ENCODE measurements at regions not wholly inside any gene's neighbourhood (a gene's known extent, or its start where the extent isn't known, plus 50 kb on each side); places are given as distances from the start of the nearest gene placed in this dataset.
"Not testable (repeated sequence)": the region's sequence is repeated elsewhere in the genome, so short reads cannot be mapped to it uniquely, and the experiment has no call there.

DNA sequence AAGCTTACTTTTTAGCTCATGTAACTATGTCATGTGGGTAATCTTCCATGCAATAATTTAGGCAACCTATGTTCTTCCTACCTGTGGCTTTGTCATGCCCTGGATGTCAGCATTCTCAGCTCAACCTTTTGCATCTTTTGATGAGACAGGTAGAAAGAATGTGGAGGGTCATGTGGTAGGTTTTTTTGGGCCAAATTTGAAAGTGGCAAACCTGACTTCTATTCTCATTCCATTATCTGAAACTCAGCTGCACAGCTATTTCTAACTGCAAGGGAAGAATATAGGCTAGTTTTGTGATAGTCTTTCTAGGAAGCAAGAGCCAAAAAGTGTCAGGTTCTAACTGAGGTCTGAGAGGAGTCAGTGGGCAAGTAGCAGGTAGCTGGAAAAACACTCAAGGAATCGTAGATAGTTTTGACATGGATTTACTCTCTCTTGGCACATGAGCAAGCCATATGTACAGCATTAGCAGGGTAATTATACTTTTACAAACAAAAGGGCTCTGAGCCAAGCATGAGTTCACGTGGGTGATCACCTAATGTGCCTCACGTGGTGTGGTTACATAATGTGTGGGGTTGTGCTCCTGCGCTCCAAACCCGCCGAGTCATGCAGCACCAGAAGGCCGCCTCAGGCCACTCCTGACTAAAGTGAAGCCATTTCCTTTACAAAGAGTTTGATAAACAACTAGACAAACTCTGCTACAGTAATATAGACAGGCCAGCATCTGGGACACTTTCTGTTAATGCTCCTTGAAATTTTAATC lies 1013.8 kb downstream of the PLA2G4A start:
- DNase-seq, result no peak

DNA sequence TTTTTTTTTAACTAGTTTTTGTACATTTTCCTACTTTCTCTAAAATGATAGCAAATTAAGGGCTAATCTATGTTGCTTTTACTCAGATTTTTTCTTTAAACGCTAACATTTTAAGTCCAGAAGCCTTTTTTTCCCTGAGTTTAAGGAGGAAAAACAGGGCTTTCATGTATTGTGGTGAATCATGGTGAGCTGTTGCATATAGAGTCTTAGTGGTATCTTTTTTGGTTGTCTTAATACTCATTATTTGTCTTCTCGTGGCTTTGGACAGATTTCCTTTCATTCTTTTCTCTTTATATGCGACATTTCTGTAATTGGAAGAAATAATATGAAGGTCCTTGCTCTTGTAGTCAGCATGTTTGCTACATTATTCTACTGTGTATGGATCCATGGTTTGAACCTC lies 1015.6 kb downstream of the PLA2G4A start:
- no peak for DNase-seq

DNA sequence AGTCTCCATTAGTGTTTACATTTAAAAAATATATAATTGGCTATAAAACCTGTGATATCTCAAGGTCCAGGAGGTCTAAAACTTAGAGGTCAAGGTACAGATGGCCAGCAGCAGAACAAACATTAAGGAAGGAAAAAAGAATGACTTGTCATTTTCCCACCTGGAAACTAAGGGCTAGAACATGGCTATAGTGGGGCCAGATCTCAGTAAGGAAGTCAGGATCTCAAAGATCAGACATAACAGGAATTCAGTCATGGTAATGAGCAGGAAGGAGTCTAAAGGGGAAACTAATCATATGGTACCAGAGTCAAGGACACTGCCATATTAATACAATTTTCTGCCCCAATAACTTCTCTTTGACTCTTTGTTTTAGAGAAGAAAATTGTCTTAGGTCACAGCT lies 1018.8 kb downstream of the PLA2G4A start:
- DNase-seq, result no peak

DNA sequence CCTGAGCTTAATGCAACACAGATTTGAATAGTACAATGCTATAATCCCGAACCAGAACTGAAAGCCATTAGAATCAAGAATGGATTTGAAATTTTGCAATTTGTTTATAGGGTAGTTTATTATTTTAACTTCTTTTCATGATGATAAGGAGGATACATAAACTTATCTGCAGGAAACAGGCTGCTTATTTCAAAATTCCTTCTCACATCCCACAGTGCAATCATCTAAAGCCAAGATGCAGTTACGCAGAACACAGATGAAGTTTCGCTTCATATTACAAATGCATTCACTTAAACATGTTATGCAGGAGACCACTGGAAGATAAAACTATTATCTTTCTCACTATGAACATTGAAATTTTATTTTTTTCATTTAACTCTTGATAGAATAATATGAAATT lies 1019.6 kb downstream of the PLA2G4A start:
- no peak for DNase-seq

DNA sequence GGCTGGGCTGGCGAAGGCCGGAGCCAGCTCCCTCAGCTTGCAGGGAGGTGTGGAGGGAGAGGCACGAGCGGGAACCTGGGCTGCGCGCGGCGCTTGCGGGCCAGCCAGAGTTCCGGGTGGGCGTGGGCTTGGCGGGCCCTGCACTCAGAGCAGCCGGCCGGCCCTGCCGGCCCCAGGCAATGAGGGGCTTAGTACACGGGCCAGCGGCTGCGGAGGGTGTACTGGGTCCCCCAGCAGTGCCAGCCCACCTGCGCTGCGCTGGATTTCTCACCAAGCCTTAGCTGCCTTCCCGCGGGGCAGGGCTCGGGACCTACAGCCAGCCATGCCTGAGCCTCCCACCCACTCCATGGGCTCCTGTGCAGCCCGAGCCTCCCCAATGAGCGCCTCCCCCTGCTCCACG lies 1021.4 kb downstream of the PLA2G4A start:
- DNase-seq, result not testable (repeated sequence)

DNA sequence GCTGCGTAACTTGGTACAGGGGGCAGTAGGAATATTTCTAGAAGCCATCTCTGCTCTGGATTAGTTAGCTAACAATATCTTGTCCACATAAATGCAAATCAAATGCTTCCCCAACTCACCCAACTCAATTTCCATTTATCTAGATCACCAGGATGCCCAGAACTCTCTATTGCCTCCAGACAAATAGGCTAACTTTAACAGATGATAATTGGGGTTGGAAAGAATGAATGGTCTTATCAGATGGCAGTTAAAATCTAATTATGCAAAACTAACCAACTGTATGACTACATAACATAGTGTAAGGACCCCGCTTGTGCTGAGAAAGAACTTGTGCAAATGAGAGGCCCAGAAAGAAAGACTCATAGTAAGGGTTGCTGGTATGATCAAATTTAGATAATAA lies 1024.8 kb downstream of the PLA2G4A start:
- no peak for DNase-seq

DNA sequence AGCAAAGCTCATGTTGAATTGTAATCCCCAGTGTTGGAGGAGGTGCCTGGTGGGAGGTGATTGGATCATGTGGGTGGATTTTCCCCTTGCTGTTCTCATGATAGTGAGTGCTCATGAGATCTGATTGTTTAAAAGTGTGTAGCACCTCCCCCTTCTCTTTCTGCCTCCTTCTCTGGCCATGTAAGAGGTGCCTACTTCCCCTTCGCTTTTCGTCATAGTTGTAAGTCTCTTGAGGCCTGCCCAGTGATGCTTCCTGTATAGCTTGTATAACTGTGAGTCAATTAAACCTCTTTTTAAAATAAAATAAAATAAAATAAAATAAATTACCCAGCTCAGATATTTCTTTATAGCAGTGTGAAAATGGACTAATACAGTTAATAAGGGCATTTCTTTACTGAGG lies 1025.7 kb downstream of the PLA2G4A start:
- DNase-seq, result no peak

DNA sequence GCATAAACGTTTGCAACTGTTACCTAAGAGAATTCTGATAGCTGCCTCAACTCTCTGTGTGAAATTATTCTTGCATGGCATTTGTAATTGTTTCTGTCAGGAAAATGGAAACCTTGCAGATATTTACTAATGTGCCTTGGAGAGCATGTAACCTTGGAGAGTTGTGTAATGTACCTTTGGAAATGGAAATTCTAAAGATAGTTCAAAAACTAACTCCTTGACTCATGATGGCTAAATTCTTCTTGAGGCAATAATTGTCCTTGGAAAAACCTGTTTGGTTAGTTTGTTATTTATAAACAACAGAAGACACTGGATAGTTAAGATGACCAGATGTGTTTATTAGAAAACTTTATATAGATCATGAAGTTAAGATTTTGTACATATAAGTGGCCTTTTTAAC lies 1033.8 kb downstream of the PLA2G4A start:
- no peak for DNase-seq

DNA sequence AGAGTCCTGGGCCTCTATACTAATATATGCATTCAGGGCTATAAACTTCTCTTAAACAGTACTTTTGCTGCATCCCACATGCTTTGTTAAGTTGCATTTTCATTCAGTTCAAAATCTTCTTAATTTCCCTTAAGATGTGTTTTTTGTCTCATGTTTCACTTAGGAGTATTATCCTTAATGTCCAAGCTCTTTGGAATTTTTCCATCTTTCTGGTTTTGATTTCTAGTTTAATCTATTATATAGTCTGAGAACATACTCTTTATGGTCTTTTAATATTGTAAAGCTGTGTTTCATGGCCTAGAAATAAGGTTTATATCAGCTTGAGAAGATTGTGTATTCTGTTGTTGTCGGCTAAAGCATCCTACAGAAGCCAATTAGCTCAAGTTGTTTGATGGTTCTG lies 1041.8 kb downstream of the PLA2G4A start:
- DNase-seq, result peak; percentile 1

DNA sequence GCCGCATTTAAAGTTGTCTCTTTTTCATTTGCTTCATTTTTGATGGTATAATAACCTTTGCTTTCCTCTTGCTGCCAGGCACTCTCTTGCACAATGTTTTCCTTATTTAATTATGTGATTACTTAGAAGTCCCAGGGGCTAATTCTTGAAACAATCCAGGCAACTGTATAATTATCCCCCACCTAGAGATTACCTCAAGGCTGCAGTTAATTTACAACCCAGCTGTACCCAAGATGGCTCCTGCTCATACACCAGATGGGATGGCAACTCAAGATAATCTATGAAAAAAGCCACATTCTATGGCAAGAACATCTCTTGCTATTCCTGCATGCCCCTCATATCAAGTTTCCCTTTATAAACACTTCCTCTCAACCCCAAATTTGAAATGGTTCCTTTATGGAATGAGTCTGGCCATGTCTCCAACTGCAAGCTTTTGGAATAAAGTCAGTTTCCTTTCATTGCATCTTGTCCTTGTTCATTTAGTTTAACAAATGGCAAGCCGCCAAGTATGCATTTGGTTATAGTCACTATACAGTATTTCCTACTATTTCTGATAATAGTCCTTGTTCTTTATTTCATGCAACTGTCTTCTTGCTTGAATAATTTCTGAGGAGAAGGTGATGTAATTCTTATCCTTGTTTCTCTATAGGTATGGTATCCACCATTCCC lies 1042.6 kb downstream of the PLA2G4A start:
- no peak for DNase-seq

DNA sequence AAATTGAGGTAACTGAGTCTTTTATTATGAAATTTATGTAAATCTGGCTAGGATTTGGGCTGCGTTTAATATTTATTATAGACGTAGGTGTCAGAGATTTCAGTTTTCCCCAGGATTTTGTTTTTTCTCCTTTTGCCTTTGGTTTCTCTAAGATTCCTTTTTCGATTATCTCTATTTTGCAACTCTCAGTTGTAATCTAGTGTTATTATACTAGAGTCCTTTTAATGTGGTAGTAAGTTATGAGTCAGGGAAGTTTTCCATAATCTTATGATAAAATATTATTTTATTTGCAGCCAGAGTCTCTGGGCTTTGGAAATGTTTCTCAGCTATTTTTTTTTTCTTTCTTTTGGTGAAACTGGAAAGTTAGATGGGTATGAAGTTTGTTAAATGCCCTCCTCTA lies 1043.8 kb downstream of the PLA2G4A start:
- DNase-seq, result no peak

DNA sequence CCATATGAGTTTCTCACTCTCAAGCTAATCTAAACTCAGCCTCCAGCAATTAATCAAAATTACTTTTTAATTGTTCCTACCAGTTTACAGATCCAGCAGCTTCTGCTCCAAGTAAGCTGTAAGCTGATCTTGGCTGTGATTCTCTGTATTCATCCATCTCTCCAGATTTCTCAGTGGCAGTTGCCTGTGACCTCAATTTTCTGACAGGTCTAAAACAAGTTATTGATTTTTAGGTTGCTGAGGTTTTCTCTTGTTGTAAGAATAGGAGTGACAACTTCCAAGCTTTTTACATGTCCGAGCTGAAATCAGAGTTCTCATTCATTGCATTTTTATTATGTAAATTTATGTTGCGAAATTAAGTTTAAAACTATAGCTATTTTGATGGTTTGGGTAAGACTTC lies 1044.4 kb downstream of the PLA2G4A start:
- DNase-seq, result no peak

DNA sequence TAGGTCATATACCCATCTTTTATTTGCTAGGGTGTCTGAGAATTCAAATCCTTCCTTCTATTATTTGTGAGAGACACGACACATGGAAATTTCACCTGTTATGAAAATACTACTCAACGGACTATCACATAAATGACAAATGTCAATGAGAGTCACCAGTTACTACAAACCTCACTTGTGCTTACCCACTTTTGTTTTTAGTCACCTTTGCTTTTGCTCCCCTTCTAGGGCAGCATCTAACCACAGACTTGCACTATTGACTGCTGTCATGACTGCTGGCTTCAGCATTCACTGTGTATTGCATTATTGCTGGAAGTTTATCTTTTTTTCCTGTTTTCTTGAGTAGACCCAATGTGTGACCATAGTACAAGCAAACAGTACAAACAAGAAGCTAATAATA lies 1048.0 kb downstream of the PLA2G4A start:
- no peak for DNase-seq

DNA sequence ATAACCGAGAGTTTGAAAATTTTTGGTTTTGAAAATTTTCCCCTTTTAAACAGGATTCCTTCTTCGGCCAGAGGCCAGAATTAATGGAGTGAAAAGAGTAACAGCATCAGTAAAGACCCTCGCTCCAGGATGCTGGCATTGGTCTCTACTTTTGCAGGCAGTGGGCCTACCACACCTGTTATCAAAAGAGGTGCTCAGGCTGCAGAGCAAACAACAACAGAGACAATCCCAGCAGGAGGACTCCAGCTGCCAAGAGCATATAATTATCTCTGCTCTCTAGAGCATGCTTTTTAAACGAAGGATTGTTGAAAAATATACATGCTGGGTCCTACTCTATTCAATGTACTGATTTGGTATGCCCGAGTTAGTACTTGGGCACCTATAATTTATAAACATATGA lies 1048.5 kb downstream of the PLA2G4A start:
- DNase-seq, result no peak

DNA sequence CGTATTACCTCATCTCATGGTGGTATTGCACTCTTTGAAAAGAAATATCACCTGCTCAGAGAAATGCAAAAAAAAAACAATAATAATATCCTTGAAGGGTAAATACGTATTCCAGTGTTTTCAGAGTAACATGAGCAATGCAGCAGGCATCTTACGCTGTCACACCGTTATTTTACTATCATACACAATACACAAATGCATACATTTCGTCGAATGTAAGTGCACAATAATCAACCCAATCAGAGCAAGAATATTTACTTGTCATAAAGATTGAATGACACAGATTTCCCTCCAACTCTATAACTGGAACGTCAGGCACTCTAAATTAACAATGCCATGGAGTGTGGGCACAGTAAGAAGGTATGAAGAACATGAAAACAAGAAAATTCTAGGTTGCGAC lies 1050.1 kb downstream of the PLA2G4A start:
- DNase-seq, result no peak

DNA sequence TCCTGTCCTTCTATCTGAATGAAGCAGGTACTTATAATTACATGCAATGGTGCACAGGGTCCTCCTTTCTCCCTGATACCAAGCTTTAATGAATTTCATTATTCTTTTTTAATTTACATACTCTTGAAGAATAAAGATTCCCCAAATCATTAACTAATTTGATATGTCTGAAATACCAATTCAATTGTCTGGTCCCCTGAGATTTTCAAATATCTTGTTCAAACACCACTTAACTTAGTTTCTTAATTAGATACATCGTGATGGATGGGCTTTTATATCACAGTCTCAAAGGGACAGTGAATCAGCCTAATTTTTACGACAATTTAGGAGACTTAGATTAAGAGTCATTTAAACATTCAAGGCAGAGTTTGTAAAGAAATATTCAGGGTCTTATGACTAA lies 1054.6 kb downstream of the PLA2G4A start:
- DNase-seq, result no peak

DNA sequence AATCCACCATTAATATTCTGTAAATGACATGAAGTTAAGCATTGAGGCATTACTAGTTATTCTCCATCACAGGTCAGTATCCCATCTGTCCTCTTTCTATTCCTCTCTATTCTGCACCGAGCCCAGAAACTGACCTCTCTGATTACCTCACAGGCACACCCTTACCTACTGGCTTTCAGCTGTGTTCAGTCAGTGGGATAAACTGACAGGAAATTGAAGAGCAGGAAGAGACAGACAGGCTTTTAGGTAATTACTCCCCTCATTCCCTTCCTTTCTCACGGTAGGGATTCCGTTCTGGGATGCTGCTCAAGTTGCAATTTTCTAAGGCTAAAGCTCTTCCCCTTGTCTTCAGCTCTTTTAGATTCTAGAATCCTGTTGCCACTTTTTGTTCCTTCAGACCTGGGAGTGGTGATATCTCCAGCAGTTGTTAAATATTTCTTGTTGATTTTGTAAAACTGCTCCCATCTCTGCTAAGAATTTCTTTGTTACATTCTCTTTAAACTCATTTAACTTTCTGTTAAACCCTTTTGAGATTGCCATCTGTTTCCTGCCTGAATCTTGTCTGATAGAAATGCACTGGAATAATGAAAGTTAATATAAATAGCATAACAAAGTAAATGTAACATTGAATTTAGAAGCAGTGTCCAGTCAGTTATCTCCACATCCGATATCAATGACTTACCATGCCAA lies 1063.4 kb downstream of the PLA2G4A start:
- no peak for DNase-seq

DNA sequence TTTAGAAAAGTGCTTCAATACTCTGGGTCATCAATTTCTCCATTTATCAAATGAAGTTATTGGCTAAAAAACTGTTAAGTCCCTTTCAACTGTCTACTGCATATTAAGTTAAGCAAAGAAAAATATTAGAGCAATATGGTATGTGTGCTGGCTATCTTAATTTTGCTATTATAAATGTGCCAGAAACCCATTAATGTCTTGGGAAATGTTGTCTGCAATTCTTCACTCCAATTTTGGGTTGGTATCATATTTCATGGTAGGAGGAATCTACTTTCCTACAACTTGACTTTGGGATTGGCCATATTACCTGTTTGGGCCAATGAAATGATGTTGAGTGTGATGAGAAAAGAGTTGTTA lies 1063.9 kb downstream of the PLA2G4A start:
- DNase-seq, result no peak

DNA sequence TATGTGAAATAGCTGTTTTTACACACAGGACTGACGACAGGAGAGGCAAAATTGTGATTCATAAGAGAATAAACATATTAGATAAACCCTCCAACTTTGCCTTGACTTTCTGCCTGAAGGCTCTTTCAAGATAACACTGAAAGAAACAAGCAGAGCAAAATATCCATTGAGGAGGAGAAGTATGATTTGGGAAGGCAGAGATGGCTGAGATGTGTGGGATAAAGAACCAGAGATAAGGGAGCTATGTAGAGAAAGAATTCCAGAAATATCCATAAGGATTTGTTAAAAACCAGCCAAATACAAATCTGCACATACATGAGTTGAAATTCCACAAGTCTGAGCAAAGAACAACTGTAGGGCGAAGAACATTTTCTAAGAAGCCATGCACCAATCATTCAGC lies 1064.7 kb downstream of the PLA2G4A start:
- DNase-seq, result no peak

DNA sequence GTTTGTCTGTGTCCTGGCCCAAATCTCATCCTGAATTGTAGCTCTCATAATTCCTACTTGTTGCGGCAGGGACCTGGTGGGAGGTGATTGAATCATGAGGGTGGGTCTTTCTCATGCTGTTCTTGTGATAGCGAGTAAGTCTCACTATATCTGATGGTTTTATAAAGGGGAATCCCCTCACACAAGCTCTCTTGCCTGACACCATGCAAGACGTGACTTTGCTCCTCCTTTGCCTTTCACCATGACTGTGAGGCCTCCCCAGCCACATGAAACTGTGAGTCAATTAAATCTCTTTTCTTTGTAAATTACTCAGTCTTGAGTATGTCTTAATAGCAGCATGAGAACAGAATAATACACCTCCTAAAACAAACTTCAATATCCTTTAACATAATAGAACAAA lies 1065.6 kb downstream of the PLA2G4A start:
- no peak for DNase-seq

DNA sequence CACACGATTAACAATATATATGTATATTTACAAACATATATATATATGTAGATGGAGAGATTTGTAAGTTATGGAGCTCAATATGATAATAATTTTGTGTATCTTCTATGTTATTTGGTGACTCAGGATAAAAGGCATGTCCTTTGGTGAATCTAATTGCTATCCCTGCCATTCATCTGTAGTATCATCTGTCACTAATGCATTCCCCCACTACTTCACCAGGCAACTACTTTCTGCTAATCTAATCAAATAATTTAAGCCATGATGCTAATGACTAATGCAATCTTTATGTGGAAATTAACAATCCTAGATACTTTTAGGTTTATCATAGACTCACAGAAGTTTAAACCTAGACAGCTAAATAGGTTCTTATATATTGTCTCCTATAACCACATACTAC lies 1074.5 kb downstream of the PLA2G4A start:
- DNase-seq, result no peak

DNA sequence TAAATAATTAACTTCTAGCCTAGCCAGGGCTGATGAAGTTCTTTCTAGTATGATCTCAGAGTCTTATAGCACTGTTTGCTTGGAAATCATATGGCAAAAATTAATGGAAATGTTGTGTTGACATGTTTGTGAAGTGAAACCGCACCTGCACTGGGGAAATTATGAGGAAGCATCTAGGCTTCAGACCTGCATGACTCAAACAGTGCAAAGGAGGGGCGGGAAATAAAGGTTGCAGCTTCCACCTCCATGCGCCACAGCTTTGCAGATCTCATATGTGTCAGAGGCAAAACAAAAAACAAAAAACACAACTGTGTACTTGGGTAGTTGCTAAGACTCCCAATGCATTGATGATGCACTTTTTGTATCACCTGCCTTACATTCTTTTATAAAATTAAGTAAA lies 1080.6 kb downstream of the PLA2G4A start:
- no peak for DNase-seq

DNA sequence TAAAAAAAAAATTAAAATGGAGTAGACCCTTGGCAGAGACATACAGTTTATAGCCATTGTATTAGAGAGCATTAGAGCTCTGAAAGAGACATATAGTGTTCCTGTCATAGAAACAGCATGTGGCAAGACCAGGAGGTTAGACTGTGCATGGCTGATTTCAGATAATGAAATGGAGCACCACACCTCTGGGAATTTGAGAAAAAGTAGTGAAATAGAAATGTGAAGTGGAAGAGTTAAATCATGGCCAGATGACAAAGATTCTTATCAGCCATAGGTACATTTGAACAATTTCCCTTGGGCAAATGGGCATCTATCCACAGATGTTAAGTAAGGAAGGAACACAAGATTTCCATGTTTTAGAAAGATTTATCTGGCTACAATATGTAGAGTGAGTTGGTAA lies 1083.1 kb downstream of the PLA2G4A start:
- no peak for DNase-seq

DNA sequence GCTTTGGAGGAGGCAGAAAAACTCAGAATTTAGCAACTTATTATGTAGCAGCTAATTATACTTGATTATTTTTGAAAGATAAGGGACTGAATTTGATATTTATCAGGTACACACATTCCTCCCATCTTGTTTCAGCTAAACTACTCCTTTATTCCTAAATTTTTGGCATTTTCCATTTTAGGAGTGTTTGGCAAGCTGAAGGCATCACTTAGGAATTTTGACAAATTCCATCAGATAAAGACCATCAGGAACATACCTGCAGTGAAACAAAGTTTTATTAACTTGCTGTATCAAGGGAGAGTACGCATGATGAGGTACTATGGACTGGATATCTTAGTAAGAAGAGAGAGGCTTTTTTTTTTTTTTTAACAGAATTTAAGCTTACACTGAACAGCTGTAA lies 1092.2 kb downstream of the PLA2G4A start:
- no peak for DNase-seq
